GM12892 (cell line): ENCODE measurements at regions not wholly inside any gene's neighbourhood (a gene's known extent, or its start where the extent isn't known, plus 50 kb on each side); places are given as distances from the start of the nearest gene placed in this dataset.

ENCODE experiments used
- DNase-seq: peaks from one replicate; pipeline ENCODE4 v3.0.0; 2011; ENCODE audit not compliant: insufficient read length
- FAIRE-seq: peaks from 2 replicates; lab custom pipeline; 2011; peaks lifted over from hg19 to GRCh38; lab: Jason Lieb, UNC
- POLR2A ChIP-seq: IDR thresholded peaks from 2 replicates; pipeline ENCODE4 v1.6.1; 2011; ENCODE audit warnings: low read depth, low read length, control low read depth
- POLR2AphosphoS5 ChIP-seq: IDR thresholded peaks from 2 replicates; pipeline ENCODE4 v1.6.1; 2011; ENCODE audit warnings: low read depth, low read length, control low read depth
- TAF1 ChIP-seq: IDR thresholded peaks from 2 replicates; pipeline ENCODE4 v1.6.1; 2011; ENCODE audit warnings: low read depth, mild to moderate bottlenecking, control low read depth, low read length, borderline replicate concordance

- FAIRE-seq (no peak), DNase-seq (no peak)
- TF ChIP-seq TAF1 (no peak), POLR2A (no peak), POLR2AphosphoS5 (no peak)
These were observed 197.0 kb downstream of the CYLD start for GRCh38 chr16:50938932-50939331.

DNA sequence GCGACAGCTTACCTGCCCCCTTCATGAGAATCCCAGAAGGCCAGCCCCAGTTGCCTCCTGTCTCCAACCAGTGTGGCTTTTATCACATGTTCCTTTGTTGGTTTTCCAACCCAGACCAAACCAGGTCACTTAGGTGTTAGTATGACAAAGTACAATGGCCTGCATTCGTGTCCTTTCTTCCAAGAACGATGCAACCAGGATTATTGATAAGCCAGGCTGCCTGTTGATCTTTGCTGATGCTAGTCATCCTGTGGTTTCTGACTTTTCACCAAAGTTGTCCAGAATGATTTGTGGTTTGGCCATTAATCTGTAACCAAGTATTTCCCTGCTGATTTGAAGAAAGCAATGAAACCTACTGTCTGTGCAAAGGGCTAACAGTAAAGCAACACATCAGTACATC is 191.4 kb downstream of the CYLD start:
- DNase-seq (no peak), FAIRE-seq (no peak)
- no peak for TF ChIP-seq POLR2A
- no peak for TF ChIP-seq TAF1

- FAIRE-seq (no peak), DNase-seq (no peak)
- TF ChIP-seq POLR2A, result no peak
- no peak for TF ChIP-seq TAF1
- TF ChIP-seq POLR2AphosphoS5, result no peak
These were observed 190.6 kb downstream of the CYLD start for GRCh38 chr16:50932348-50932935.

DNA sequence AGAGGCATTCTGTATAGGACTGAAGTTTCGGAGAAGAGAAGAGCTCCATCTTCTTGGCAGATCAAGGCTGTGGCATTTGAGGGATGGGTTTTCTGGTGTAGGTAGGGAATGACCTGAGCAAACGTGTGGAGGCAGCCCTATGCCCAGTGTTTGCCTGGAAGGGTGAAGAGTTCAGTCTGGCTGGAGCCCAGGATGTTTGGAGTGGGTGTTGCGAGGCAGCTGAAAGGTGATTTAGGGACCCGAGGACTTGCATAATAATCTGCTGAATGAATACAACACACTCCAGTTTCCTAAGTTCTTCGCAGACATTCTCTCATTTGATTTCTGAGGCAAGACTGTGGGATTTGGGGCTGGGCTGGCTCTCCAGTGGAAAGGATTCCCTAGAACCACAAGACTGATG is 186.2 kb downstream of the CYLD start:
- FAIRE-seq (no peak), DNase-seq (no peak)
- TF ChIP-seq TAF1 (no peak), POLR2AphosphoS5 (no peak), POLR2A (no peak)

GRCh38 chr16:50925758-50926357 is 184.0 kb downstream of the CYLD start:
- no peak for DNase-seq
- no peak for TF ChIP-seq POLR2AphosphoS5
- no peak for TF ChIP-seq POLR2A
- TF ChIP-seq TAF1, result no peak
- no peak for FAIRE-seq

DNA sequence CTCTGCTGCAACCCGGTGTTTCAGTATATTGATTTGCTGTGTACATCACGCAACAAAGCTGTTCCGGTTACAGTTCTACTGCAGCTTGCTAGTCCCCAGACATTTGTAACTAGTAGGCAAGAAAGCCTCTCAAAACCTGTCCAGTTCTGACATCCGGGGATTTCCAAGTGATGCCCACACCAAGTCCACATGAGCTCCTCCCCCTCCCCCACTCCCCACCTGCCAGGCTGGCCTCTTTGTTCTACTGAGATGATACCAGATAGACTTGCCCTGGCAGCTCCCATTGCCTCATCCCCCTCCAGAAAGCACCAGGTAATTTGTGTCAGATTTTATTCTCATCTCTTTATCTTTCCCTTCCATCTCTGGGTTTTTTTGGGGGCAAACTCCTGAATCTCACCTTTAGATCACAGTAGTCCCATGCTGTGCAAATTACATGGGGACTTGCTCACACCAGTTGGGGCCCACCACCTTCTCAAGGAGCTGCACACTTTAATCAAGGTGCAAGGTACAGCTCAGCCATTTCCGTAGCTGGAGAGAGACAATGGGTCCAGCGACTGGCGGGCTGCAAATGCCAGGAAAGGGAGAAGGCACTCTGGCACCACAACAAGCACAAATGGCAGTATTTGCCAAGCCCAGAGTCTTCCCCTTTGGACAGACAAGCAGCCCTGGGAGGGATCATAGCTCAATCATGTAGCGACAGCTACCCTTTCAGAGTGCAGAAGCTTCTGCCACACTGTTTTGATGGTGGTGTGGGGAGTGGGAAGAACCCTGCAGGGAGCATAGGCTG is 183.1 kb downstream of the CYLD start:
- TF ChIP-seq TAF1 (no peak), POLR2AphosphoS5 (no peak), POLR2A (no peak)
- FAIRE-seq, result no peak
- DNase-seq, result no peak

GRCh38 chr16:50917950-50918703 is 176.2 kb downstream of the CYLD start:
- FAIRE-seq, result no peak
- TF ChIP-seq TAF1, result no peak
- DNase-seq, result no peak

- TF ChIP-seq POLR2AphosphoS5 (no peak), TAF1 (no peak), POLR2A (no peak)
- DNase-seq, result no peak
- FAIRE-seq, result no peak
These were observed 174.2 kb downstream of the CYLD start for GRCh38 chr16:50916040-50916439.

DNA sequence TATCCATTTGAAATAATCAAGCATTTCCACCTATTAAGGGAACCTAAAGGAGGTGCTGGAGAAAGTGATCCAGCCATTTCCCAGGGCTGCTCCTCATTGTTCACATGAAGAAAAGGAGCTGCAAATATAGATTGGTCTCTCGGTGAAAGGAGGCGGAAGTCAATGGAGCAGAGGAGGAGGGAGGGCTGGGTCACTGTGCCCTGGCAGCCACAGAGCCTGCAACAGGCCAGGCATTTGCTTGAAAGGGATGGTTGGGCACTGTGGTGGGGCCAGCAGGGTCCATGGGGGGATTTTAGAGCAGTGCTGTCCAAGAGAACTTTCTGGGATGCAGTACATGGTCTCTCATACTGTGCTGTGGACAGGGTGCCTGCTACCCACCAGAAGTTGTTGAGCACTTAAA is 173.2 kb downstream of the CYLD start:
- no peak for TF ChIP-seq POLR2AphosphoS5
- TF ChIP-seq TAF1, result no peak
- no peak for TF ChIP-seq POLR2A
- DNase-seq (no peak), FAIRE-seq (no peak)

GRCh38 chr16:50910736-50911100 is 168.8 kb downstream of the CYLD start:
- TF ChIP-seq TAF1, result no peak
- TF ChIP-seq POLR2AphosphoS5, result no peak
- TF ChIP-seq POLR2A, result no peak
- no peak for FAIRE-seq
- no peak for DNase-seq

- no peak for FAIRE-seq
These were observed 168.2 kb downstream of the CYLD start for GRCh38 chr16:50909831-50910735.

More at GRCh38 chr16:50909831-50910735, 168.2 kb downstream of the CYLD start:
- DNase-seq, result no peak
- TF ChIP-seq TAF1, result no peak
- no peak for TF ChIP-seq POLR2A
- TF ChIP-seq POLR2AphosphoS5, result no peak
